Vagina (tissue), 2 donors: ENCODE measurements at regions not wholly inside any gene's neighbourhood (a gene's known extent, or its start where the extent isn't known, plus 50 kb on each side); places are given as distances from the start of the nearest gene placed in this dataset.

Experiments
- POLR2A ChIP-seq, 2 donors: fragments of 450-650 bp; IDR thresholded peaks; one replicate each; pipeline ENCODE4 v1.6.1; 2017; ENCODE audit warnings: antibody characterized with exemption in 2 of 2, mild to moderate bottlenecking in 2 of 2, moderate library complexity in 2 of 2
- POLR2AphosphoS5 ChIP-seq, 2 donors: sonication (generic); formaldehyde crosslinking; IDR thresholded peaks; one replicate each; pipeline ENCODE4 v1.9.0; 2017; ENCODE audit warnings: antibody characterized with exemption in 2 of 2, mild to moderate bottlenecking in 2 of 2, low read depth in 1 of 2; ENCODE audit not compliant: insufficient read depth in 1 of 2
- TF ChIP-seq, protein P1 (sequence below), 3 experiments: fragments of 450-650 bp in 2 of 3; fragments of 200-600 bp in 1 of 3; sonication (generic) in 1 of 3; IDR thresholded peaks; one replicate each; pipeline ENCODE4 v1.5.1; 2017 to 2019; ENCODE audit warnings: antibody characterized with exemption in 3 of 3, mild to moderate bottlenecking in 2 of 3, moderate library complexity in 2 of 3

DNA sequence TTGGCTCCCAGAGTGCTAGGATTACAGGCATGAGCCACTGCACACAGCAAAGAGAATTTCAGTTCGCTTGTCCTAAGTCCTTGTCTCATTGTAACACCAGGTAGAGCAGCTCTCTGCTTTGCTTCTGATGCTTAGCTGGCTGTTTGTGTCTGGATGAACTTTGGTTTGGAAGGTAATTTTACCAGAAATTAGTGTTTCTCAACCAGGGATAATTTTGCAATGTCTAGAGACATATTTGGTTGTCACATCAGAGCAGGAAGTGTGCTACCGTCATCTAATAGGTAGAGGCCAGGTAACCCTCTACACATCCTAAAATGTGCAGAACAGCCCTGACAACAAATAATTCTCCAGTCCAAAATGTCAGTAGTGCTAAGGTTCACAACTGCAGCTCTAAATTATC, 108.8 kb downstream of the SNX18 start:
- TF ChIP-seq, protein P1, sequence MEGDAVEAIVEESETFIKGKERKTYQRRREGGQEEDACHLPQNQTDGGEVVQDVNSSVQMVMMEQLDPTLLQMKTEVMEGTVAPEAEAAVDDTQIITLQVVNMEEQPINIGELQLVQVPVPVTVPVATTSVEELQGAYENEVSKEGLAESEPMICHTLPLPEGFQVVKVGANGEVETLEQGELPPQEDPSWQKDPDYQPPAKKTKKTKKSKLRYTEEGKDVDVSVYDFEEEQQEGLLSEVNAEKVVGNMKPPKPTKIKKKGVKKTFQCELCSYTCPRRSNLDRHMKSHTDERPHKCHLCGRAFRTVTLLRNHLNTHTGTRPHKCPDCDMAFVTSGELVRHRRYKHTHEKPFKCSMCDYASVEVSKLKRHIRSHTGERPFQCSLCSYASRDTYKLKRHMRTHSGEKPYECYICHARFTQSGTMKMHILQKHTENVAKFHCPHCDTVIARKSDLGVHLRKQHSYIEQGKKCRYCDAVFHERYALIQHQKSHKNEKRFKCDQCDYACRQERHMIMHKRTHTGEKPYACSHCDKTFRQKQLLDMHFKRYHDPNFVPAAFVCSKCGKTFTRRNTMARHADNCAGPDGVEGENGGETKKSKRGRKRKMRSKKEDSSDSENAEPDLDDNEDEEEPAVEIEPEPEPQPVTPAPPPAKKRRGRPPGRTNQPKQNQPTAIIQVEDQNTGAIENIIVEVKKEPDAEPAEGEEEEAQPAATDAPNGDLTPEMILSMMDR (IDR thresholded peaks at IDR 0.05) = no peak
- TF ChIP-seq POLR2A (IDR thresholded peaks at IDR 0.05) = no peak
- no peak for TF ChIP-seq POLR2AphosphoS5 (IDR thresholded peaks at IDR 0.05; ENCODE audit: insufficient read depth in 1 of 2, low read depth in 1 of 2)
